ENCODE measurements at regions not wholly inside any gene's neighbourhood (a gene's known extent, or its start where the extent isn't known, plus 50 kb on each side); places are given as distances from the start of the nearest gene placed in this dataset.
"Not testable (repeated sequence)": the region's sequence is repeated elsewhere in the genome, so short reads cannot be mapped to it uniquely, and the experiment has no call there.

- no peaks in the 10 kb centered on the region for H3K36me3 ChIP-seq (ENCODE audit: control insufficient read depth, insufficient read depth, low read length)
- Mint-ChIP-seq H3K4me3 (no peak overlapping the region), H3K27me3 (ENCODE audit: low read depth in 2 of 2) (no peaks in the 10 kb centered on the region), H3K9me3 (peaks cover 11 to 13% of the 10 kb centered on the region in 2 donors), H3K27ac (no peak overlapping the region), H3K36me3 (peaks cover 27% of the 10 kb centered on the region), H3K4me1 (no peaks in the 10 kb centered on the region)
- H3K27me3 ChIP-seq (ENCODE audit: control insufficient read depth, insufficient read depth, low read length) = no peaks in the 10 kb centered on the region
- ATAC-seq = no peak
- no peak for TF ChIP-seq CTCF (IDR thresholded peaks at IDR 0.05)
- H3K4me3 ChIP-seq (ENCODE audit: low read length) = no peak overlapping the region
- H3K27ac ChIP-seq (ENCODE audit: low read length) = no peak overlapping the region
- DNase-seq = no peak
- no peaks in the 10 kb centered on the region for H3K4me1 ChIP-seq (ENCODE audit: control insufficient read depth, insufficient read depth, low read length)
- H3K9me3 ChIP-seq (ENCODE audit: control insufficient read depth, insufficient read depth, low read length) = peaks cover 9% of the 10 kb centered on the region
- intact Hi-C loops (cut with micrococcal nuclease) = no loop called here
- WGBS (ENCODE audit: insufficient coverage) = no CpG with 5 or more reads among the region's 1 CpG
Observed at GRCh38 chr14:31911160-31911559, 165.9 kb upstream of the ARHGAP5 start.

GRCh38 chr14:31913370-31913769 lies 163.7 kb upstream of the ARHGAP5 start:
- Mint-ChIP-seq H3K4me1 (no peaks in the 10 kb centered on the region), H3K27ac (no peak overlapping the region), H3K27me3 (ENCODE audit: low read depth in 2 of 2) (no peaks in the 10 kb centered on the region), H3K4me3 (no peak overlapping the region), H3K9me3 (peaks cover 11 to 13% of the 10 kb centered on the region in 2 donors), H3K36me3 (peaks cover 27% of the 10 kb centered on the region)
- Histone ChIP-seq H3K4me3 (ENCODE audit: low read length) (no peak overlapping the region), H3K36me3 (ENCODE audit: control insufficient read depth, insufficient read depth, low read length) (no peaks in the 10 kb centered on the region), H3K9me3 (ENCODE audit: control insufficient read depth, insufficient read depth, low read length) (peaks cover 9% of the 10 kb centered on the region), H3K27me3 (ENCODE audit: control insufficient read depth, insufficient read depth, low read length) (no peaks in the 10 kb centered on the region), H3K27ac (ENCODE audit: low read length) (no peak overlapping the region), H3K4me1 (ENCODE audit: control insufficient read depth, insufficient read depth, low read length) (no peaks in the 10 kb centered on the region)
- ATAC-seq = no peak
- 91% methylated on average over 4 of the region's 4 CpGs for WGBS (ENCODE audit: insufficient coverage)
- TF ChIP-seq CTCF (IDR thresholded peaks at IDR 0.05) = no peak
- no peak for DNase-seq
- intact Hi-C loops (cut with micrococcal nuclease) = no loop called here

- H3K9me3 Mint-ChIP-seq; H3K27ac ChIP-seq (ENCODE audit: low read length); H3K4me3 ChIP-seq (ENCODE audit: low read length); DNase-seq; ATAC-seq; H3K27me3 Mint-ChIP-seq (ENCODE audit: low read depth in 2 of 2); H3K4me1 ChIP-seq (ENCODE audit: control insufficient read depth, insufficient read depth, low read length); H3K9me3 ChIP-seq (ENCODE audit: control insufficient read depth, insufficient read depth, low read length); intact Hi-C loops (cut with micrococcal nuclease); H3K27me3 ChIP-seq (ENCODE audit: control insufficient read depth, insufficient read depth, low read length); H3K4me1 Mint-ChIP-seq; H3K36me3 Mint-ChIP-seq; H3K36me3 ChIP-seq (ENCODE audit: control insufficient read depth, insufficient read depth, low read length); H3K27ac Mint-ChIP-seq; H3K4me3 Mint-ChIP-seq: not testable (repeated sequence)
- WGBS (ENCODE audit: insufficient coverage) = 100% methylated on average over 2 of the region's 7 CpGs
Observed at GRCh38 chr14:31918289-31918688, 158.8 kb upstream of the ARHGAP5 start.

- no peaks in the 10 kb centered on the region for H3K4me1 Mint-ChIP-seq
- Histone ChIP-seq H3K36me3 (ENCODE audit: control insufficient read depth, insufficient read depth, low read length) (no peaks in the 10 kb centered on the region), H3K27ac (ENCODE audit: low read length) (no peak overlapping the region), H3K4me3 (ENCODE audit: low read length) (no peak overlapping the region), H3K9me3 (ENCODE audit: control insufficient read depth, insufficient read depth, low read length) (no peaks in the 10 kb centered on the region), H3K4me1 (ENCODE audit: control insufficient read depth, insufficient read depth, low read length) (no peaks in the 10 kb centered on the region), H3K27me3 (ENCODE audit: control insufficient read depth, insufficient read depth, low read length) (no peaks in the 10 kb centered on the region)
- ATAC-seq (no peak), DNase-seq (no peak)
- H3K9me3 Mint-ChIP-seq = no peaks in the 10 kb centered on the region
- H3K4me3 Mint-ChIP-seq = no peak overlapping the region
- H3K27ac Mint-ChIP-seq = no peak overlapping the region
- intact Hi-C loops (cut with micrococcal nuclease) = no loop called here
- no peaks in the 10 kb centered on the region for H3K36me3 Mint-ChIP-seq
- no peak for TF ChIP-seq CTCF (IDR thresholded peaks at IDR 0.05)
- H3K27me3 Mint-ChIP-seq (ENCODE audit: low read depth in 2 of 2) = peaks cover 0 to 3% of the 10 kb centered on the region in 2 donors
- 80% methylated on average over 1 of the region's 1 CpG for WGBS (ENCODE audit: insufficient coverage)
Observed at GRCh38 chr14:31920001-31920400, 157.1 kb upstream of the ARHGAP5 start.
